ENCODE measurements at regions not wholly inside any gene's neighbourhood (a gene's known extent, or its start where the extent isn't known, plus 50 kb on each side); places are given as distances from the start of the nearest gene placed in this dataset.

DNA sequence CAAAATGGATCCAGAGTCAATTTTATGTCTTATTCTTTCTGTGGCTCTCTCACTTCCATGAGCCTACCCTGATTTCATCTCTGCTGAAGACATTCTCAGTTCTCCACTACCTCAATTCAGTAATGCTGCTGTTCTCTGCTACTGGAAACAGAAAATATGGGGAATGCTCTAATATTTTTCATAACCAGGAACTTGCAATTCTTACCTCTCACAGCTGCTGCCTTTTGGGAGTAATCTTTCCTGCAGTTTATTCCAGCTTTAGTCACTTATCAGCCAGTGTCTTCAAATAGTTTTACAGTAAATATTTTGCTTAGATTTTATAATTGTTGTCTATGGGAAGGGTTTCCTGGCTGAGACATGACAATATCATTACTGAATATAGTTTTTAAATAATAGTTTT, 145.1 kb upstream of the UFM1 start:
- no peak overlapping the region for H3T11ph ChIP-seq (ENCODE audit: low read length)
- no peaks in the 10 kb centered on the region for H3K4me1 ChIP-seq (ENCODE audit: insufficient read depth, low read length)
- H3K9ac ChIP-seq (ENCODE audit: extremely low read depth, insufficient read length, low read length) = no peak overlapping the region
- no peak overlapping the region for H2BK20ac ChIP-seq (ENCODE audit: low read depth, low read length, poor library complexity, severe bottlenecking)
- no peak overlapping the region for H2BK12ac ChIP-seq (ENCODE audit: insufficient read length, low read depth, low read length)
- H3K9me3 ChIP-seq (ENCODE audit: control insufficient read depth, low read depth, low read length) = no peaks in the 10 kb centered on the region
- no peak overlapping the region for H4K5ac ChIP-seq (ENCODE audit: insufficient read length, low read depth, low read length)
- H3K79me2 ChIP-seq (ENCODE audit: insufficient read depth, low read length) = no peaks in the 10 kb centered on the region
- Mint-ChIP-seq H3K36me3 (ENCODE audit: insufficient read depth in 1 of 3, low read depth in 3 of 3) (no peaks in the 10 kb centered on the region), H3K4me1 (no peaks in the 10 kb centered on the region), H3K27me3 (ENCODE audit: low read depth) (peaks cover 2% of the 10 kb centered on the region; the same call in 1 of the 2 replicates), H3K27ac (no peak overlapping the region), H3K4me3 (no peak overlapping the region), H3K9me3 (no peaks in the 10 kb centered on the region)
- H2AFZ ChIP-seq (ENCODE audit: low read length) = no peak overlapping the region
- H3K56ac ChIP-seq (ENCODE audit: insufficient read length, low read depth, low read length) = no peak overlapping the region
- no peak overlapping the region for H3K4me2 ChIP-seq (ENCODE audit: insufficient read depth, insufficient read length, low read length)
- H2BK15ac ChIP-seq (ENCODE audit: low read depth, low read length) = no peak overlapping the region
- no peak overlapping the region for H4K91ac ChIP-seq (ENCODE audit: insufficient read length, low read depth, low read length)
- H2BK120ac ChIP-seq (ENCODE audit: low read depth, low read length, poor library complexity, severe bottlenecking) = no peak overlapping the region
- H3K18ac ChIP-seq (ENCODE audit: insufficient read length, low read depth, low read length) = no peak overlapping the region
- H3K79me1 ChIP-seq (ENCODE audit: insufficient read depth, low read depth, low read length, poor library complexity, severe bottlenecking) = no peaks in the 10 kb centered on the region
- H3K27me3 ChIP-seq (ENCODE audit: insufficient read depth, low read length) = no peaks in the 10 kb centered on the region
- H3K27ac ChIP-seq (ENCODE audit: insufficient read length, low read depth, low read length) = no peak overlapping the region
- no peak overlapping the region for H3K23ac ChIP-seq (ENCODE audit: insufficient read length, low read depth, low read length)
- TF ChIP-seq, protein P1, sequence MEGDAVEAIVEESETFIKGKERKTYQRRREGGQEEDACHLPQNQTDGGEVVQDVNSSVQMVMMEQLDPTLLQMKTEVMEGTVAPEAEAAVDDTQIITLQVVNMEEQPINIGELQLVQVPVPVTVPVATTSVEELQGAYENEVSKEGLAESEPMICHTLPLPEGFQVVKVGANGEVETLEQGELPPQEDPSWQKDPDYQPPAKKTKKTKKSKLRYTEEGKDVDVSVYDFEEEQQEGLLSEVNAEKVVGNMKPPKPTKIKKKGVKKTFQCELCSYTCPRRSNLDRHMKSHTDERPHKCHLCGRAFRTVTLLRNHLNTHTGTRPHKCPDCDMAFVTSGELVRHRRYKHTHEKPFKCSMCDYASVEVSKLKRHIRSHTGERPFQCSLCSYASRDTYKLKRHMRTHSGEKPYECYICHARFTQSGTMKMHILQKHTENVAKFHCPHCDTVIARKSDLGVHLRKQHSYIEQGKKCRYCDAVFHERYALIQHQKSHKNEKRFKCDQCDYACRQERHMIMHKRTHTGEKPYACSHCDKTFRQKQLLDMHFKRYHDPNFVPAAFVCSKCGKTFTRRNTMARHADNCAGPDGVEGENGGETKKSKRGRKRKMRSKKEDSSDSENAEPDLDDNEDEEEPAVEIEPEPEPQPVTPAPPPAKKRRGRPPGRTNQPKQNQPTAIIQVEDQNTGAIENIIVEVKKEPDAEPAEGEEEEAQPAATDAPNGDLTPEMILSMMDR (conservative IDR thresholded peaks at IDR 0.05) = no peak
- no peak overlapping the region for H4K8ac ChIP-seq (replicated peaks; ENCODE audit: insufficient read length, low read depth, low read length)
- no peak for DNase-seq
- no peak overlapping the region for H2AK5ac ChIP-seq (ENCODE audit: insufficient read length, low read length)
- H3K4ac ChIP-seq (ENCODE audit: low read depth, low read length) = no peak overlapping the region
- no peak overlapping the region for H3K14ac ChIP-seq (ENCODE audit: insufficient read depth, low read length)
- H2BK5ac ChIP-seq (ENCODE audit: insufficient read length, low read length) = no peak overlapping the region
- H3K23me2 ChIP-seq (ENCODE audit: insufficient read length, low read depth, low read length, poor library complexity, severe bottlenecking) = no peaks in the 10 kb centered on the region
- H4K20me1 ChIP-seq (ENCODE audit: control insufficient read depth, insufficient read depth, insufficient read length) = no peaks in the 10 kb centered on the region

All from H9 (cell line).